H9 (cell line): ENCODE measurements at regions not wholly inside any gene's neighbourhood (a gene's known extent, or its start where the extent isn't known, plus 50 kb on each side); places are given as distances from the start of the nearest gene placed in this dataset.

Experiments
- DNase-seq: peaks from one replicate; pipeline ENCODE4 v3.0.0-alpha.2; 2017
- H2AFZ ChIP-seq: one replicate; pipeline ENCODE4 v1.6.1; 2013; ENCODE audit warnings: mild to moderate bottlenecking, low read length, control low read depth, moderate library complexity
- H2AK5ac ChIP-seq: 2 replicates; pipeline ENCODE4 v1.6.1; 2013; ENCODE audit warnings: low read length, control low read depth, mixed read lengths; ENCODE audit not compliant: insufficient read length
- H2BK120ac ChIP-seq: one replicate; pipeline ENCODE4 v1.6.1; 2013; ENCODE audit warnings: low read depth, mild to moderate bottlenecking, low read length, control low read depth, inconsistent platforms; ENCODE audit not compliant: poor library complexity, severe bottlenecking
- H2BK12ac ChIP-seq: 2 replicates; pipeline ENCODE4 v1.6.1; 2013; ENCODE audit warnings: low read length, control low read depth, mixed read lengths, low read depth; ENCODE audit not compliant: insufficient read length
- H2BK15ac ChIP-seq: 2 replicates; pipeline ENCODE4 v1.6.1; 2013; ENCODE audit warnings: low read depth, low read length, control low read depth
- H2BK20ac ChIP-seq: one replicate; pipeline ENCODE4 v1.6.1; 2013; ENCODE audit warnings: low read depth, mild to moderate bottlenecking, low read length, control low read depth, inconsistent platforms; ENCODE audit not compliant: poor library complexity, severe bottlenecking
- H2BK5ac ChIP-seq: 2 replicates; pipeline ENCODE4 v1.6.1; 2013; ENCODE audit warnings: low read length, control low read depth, mixed read lengths; ENCODE audit not compliant: insufficient read length
- H3K14ac ChIP-seq: 2 replicates; pipeline ENCODE4 v1.6.1; 2013; ENCODE audit warnings: low read length, control low read depth; ENCODE audit not compliant: insufficient read depth
- H3K18ac ChIP-seq: 2 replicates; pipeline ENCODE4 v1.6.1; 2013; ENCODE audit warnings: low read depth, mild to moderate bottlenecking, mixed read lengths, low read length, control low read depth; ENCODE audit not compliant: insufficient read length
- H3K23ac ChIP-seq: 2 replicates; pipeline ENCODE4 v1.6.1; 2013; ENCODE audit warnings: low read length, control low read depth, mixed read lengths, low read depth; ENCODE audit not compliant: insufficient read length
- H3K23me2 ChIP-seq: 2 replicates; pipeline ENCODE4 v1.6.1; 2013; ENCODE audit warnings: low read depth, mild to moderate bottlenecking, mixed read lengths, low read length, control low read depth; ENCODE audit not compliant: insufficient read length, poor library complexity, severe bottlenecking
- H3K27ac ChIP-seq: 2 replicates; pipeline ENCODE4 v1.5.1; 2013; ENCODE audit warnings: low read length, control low read depth, mixed read lengths, low read depth; ENCODE audit not compliant: insufficient read length
- H3K27me3 ChIP-seq: 2 replicates; pipeline ENCODE4 v1.6.1; 2013; ENCODE audit warnings: low read length, control low read depth, inconsistent platforms; ENCODE audit not compliant: insufficient read depth
- H3K4ac ChIP-seq: 2 replicates; pipeline ENCODE4 v1.6.1; 2013; ENCODE audit warnings: low read depth, mild to moderate bottlenecking, control low read depth, inconsistent platforms, low read length, moderate library complexity
- H3K4me1 ChIP-seq: 2 replicates; pipeline ENCODE4 v1.6.1; 2013; ENCODE audit warnings: low read length, control low read depth, inconsistent platforms; ENCODE audit not compliant: insufficient read depth
- H3K4me2 ChIP-seq: 2 replicates; pipeline ENCODE4 v1.6.1; 2013; ENCODE audit warnings: low read length, control low read depth, mixed read lengths; ENCODE audit not compliant: insufficient read length, insufficient read depth
- H3K56ac ChIP-seq: 2 replicates; pipeline ENCODE4 v1.6.1; 2013; ENCODE audit warnings: low read depth, mild to moderate bottlenecking, mixed read lengths, low read length, control low read depth; ENCODE audit not compliant: insufficient read length
- H3K79me1 ChIP-seq: 2 replicates; pipeline ENCODE4 v1.6.1; 2013; ENCODE audit warnings: low read depth, mild to moderate bottlenecking, moderate library complexity, low read length, control low read depth, inconsistent platforms; ENCODE audit not compliant: insufficient read depth, poor library complexity, severe bottlenecking
- H3K79me2 ChIP-seq: 2 replicates; pipeline ENCODE4 v1.6.1; 2013; ENCODE audit warnings: low read length, control low read depth, inconsistent platforms; ENCODE audit not compliant: insufficient read depth
- H3K9ac ChIP-seq: 2 replicates; pipeline ENCODE4 v1.6.1; 2013; ENCODE audit warnings: low read length, control low read depth, mixed read lengths; ENCODE audit not compliant: insufficient read length; ENCODE audit errors: extremely low read depth
- H3K9me3 ChIP-seq: one replicate; pipeline ENCODE4 v1.6.1; 2013; ENCODE audit warnings: low read depth, low read length, inconsistent platforms; ENCODE audit not compliant: control insufficient read depth
- H3T11ph ChIP-seq: one replicate; pipeline ENCODE4 v1.6.1; 2013; ENCODE audit warnings: mild to moderate bottlenecking, low read length, control low read depth, inconsistent platforms
- H4K20me1 ChIP-seq: one replicate; pipeline ENCODE4 v1.6.1; 2013; ENCODE audit not compliant: control insufficient read depth, insufficient read length, insufficient read depth
- H4K5ac ChIP-seq: 2 replicates; pipeline ENCODE4 v1.6.1; 2013; ENCODE audit warnings: low read depth, mild to moderate bottlenecking, mixed read lengths, low read length, control low read depth; ENCODE audit not compliant: insufficient read length
- H4K8ac ChIP-seq: replicated peaks from 2 replicates; pipeline ENCODE4 v1.6.1; 2013; ENCODE audit warnings: low read length, control low read depth, mixed read lengths, low read depth; ENCODE audit not compliant: insufficient read length
- H4K91ac ChIP-seq: 2 replicates; pipeline ENCODE4 v1.6.1; 2013; ENCODE audit warnings: low read depth, mild to moderate bottlenecking, moderate library complexity, mixed read lengths, low read length, control low read depth; ENCODE audit not compliant: insufficient read length
- H3K27ac Mint-ChIP-seq, 3 experiments: 2 replicates in 2 of 3; 3 replicates in 1 of 3; pipeline ENCODE4 v1.8.0; 2020 to 2021; ENCODE audit warnings: mixed read lengths in 3 of 3, mild to moderate bottlenecking in 1 of 3, moderate library complexity in 1 of 3
- H3K27me3 Mint-ChIP-seq: 2 replicates; pipeline ENCODE4 v1.8.0; 2021; ENCODE audit warnings: low read depth, mild to moderate bottlenecking, moderate library complexity, mixed read lengths
- H3K36me3 Mint-ChIP-seq, 3 experiments: 2 replicates in 2 of 3; 3 replicates in 1 of 3; pipeline ENCODE4 v1.8.0; 2020 to 2021; ENCODE audit warnings: low read depth in 3 of 3, mixed read lengths in 3 of 3; ENCODE audit not compliant: insufficient read depth in 1 of 3
- H3K4me1 Mint-ChIP-seq, 2 experiments: 2 replicates each; pipeline ENCODE4 v1.8.0; 2020; ENCODE audit warnings: mixed read lengths in 2 of 2
- H3K4me3 Mint-ChIP-seq, 2 experiments: 2 replicates in 1 of 2; 3 replicates in 1 of 2; pipeline ENCODE4 v1.8.0; 2020 to 2021; ENCODE audit warnings: mild to moderate bottlenecking in 2 of 2, mixed read lengths in 2 of 2, moderate library complexity in 1 of 2
- H3K9me3 Mint-ChIP-seq, 2 experiments: 2 replicates in 1 of 2; 3 replicates in 1 of 2; pipeline ENCODE4 v1.8.0; 2020; ENCODE audit warnings: mild to moderate bottlenecking in 2 of 2, mixed read lengths in 2 of 2, moderate library complexity in 1 of 2
- TF ChIP-seq, protein P1 (sequence below): fragments of 200-600 bp; sonication (generic); conservative IDR thresholded peaks from 3 replicates; pipeline ENCODE4 v1.8.0; 2021; ENCODE audit warnings: antibody characterized with exemption, mild to moderate bottlenecking

DNA sequence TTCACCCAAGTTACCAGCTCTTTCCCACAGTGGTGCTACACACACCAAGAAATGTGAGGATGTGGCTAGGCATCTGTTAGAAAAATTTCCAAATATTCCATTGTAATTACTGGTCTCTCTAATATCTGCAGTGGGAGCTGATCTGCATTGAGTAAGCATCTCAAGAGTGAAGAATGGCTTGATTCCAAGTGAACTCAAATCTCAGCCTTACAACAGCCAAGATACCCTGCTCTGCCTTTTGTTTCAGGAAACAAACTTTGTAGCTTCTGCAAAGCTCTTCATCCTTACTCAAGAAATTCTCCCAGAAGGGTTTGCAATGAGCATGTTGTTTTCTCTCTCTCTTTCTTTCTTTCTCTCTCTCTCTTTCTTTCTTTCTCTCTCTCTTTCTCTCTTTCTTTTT is 181.1 kb downstream of the FCRL5 start:
- H3K9ac ChIP-seq: no peak overlapping the region
- H3T11ph ChIP-seq: no peak overlapping the region
- H3K79me2 ChIP-seq: no peaks in the 10 kb centered on the region
- no peak overlapping the region for H2BK15ac ChIP-seq
- H3K56ac ChIP-seq: no peak overlapping the region
- no peaks in the 10 kb centered on the region for H3K9me3 ChIP-seq
- no peak overlapping the region for H2AK5ac ChIP-seq
- no peak overlapping the region for H3K14ac ChIP-seq
- no peak overlapping the region for H2BK12ac ChIP-seq
- no peak overlapping the region for H2AFZ ChIP-seq
- no peak overlapping the region for H3K27ac ChIP-seq
- no peak overlapping the region for H4K5ac ChIP-seq
- no peaks in the 10 kb centered on the region for H3K23me2 ChIP-seq
- no peak overlapping the region for H3K23ac ChIP-seq
- TF ChIP-seq, protein P1, sequence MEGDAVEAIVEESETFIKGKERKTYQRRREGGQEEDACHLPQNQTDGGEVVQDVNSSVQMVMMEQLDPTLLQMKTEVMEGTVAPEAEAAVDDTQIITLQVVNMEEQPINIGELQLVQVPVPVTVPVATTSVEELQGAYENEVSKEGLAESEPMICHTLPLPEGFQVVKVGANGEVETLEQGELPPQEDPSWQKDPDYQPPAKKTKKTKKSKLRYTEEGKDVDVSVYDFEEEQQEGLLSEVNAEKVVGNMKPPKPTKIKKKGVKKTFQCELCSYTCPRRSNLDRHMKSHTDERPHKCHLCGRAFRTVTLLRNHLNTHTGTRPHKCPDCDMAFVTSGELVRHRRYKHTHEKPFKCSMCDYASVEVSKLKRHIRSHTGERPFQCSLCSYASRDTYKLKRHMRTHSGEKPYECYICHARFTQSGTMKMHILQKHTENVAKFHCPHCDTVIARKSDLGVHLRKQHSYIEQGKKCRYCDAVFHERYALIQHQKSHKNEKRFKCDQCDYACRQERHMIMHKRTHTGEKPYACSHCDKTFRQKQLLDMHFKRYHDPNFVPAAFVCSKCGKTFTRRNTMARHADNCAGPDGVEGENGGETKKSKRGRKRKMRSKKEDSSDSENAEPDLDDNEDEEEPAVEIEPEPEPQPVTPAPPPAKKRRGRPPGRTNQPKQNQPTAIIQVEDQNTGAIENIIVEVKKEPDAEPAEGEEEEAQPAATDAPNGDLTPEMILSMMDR: no peak
- DNase-seq: no peak
- no peak overlapping the region for H3K18ac ChIP-seq
- no peaks in the 10 kb centered on the region for H3K9me3 Mint-ChIP-seq
- no peak overlapping the region for H2BK5ac ChIP-seq
- no peak overlapping the region for H4K8ac ChIP-seq
- no peak overlapping the region for H4K91ac ChIP-seq
- no peak overlapping the region for H3K4me2 ChIP-seq
- H3K4me1 ChIP-seq: peaks cover 5% of the 10 kb centered on the region; the same call in 1 of the 2 replicates
- no peaks in the 10 kb centered on the region for H4K20me1 ChIP-seq
- no peaks in the 10 kb centered on the region for H3K79me1 ChIP-seq
- no peak overlapping the region for H2BK120ac ChIP-seq
- H3K4me1 Mint-ChIP-seq: peaks cover 3 to 12% of the 10 kb centered on the region in 2 experiments
- no peak overlapping the region; a peak in 1 of 7 replicates for H3K27ac Mint-ChIP-seq
- no peaks in the 10 kb centered on the region for H3K27me3 ChIP-seq
- H3K27me3 Mint-ChIP-seq: no peaks in the 10 kb centered on the region; the same call in 1 of the 2 replicates
- H3K4me3 Mint-ChIP-seq: no peak overlapping the region
- H3K4ac ChIP-seq: no peak overlapping the region
- no peaks in the 10 kb centered on the region for H3K36me3 Mint-ChIP-seq
- H2BK20ac ChIP-seq: no peak overlapping the region
